Ammon's horn (tissue), 1 donor: ENCODE measurements at regions not wholly inside any gene's neighbourhood (a gene's known extent, or its start where the extent isn't known, plus 50 kb on each side); places are given as distances from the start of the nearest gene placed in this dataset.

Experiments
- DNase-seq: peaks from one replicate; pipeline ENCODE4 v3.0.0-alpha.2; 2016; ENCODE audit warnings: low spot score

- no peak for DNase-seq
These were observed 94.6 kb downstream of the F11 start for GRCh38 chr4:186360551-186360950.

GRCh38 chr4:186351668-186352194, 85.7 kb downstream of the F11 start:
- no peak for DNase-seq

GRCh38 chr4:186348433-186348832, 82.4 kb downstream of the F11 start:
- no peak for DNase-seq

- no peak for DNase-seq
These were observed 81.8 kb downstream of the F11 start for GRCh38 chr4:186347743-186348142.

- DNase-seq = no peak
These were observed 79.2 kb downstream of the F11 start for GRCh38 chr4:186345184-186345583.

GRCh38 chr4:186342582-186342981, 76.6 kb downstream of the F11 start:
- no peak for DNase-seq

GRCh38 chr4:186341655-186342054, 75.7 kb downstream of the F11 start:
- DNase-seq = no peak
